ENCODE measurements at regions not wholly inside any gene's neighbourhood (a gene's known extent, or its start where the extent isn't known, plus 50 kb on each side); places are given as distances from the start of the nearest gene placed in this dataset.

DNA sequence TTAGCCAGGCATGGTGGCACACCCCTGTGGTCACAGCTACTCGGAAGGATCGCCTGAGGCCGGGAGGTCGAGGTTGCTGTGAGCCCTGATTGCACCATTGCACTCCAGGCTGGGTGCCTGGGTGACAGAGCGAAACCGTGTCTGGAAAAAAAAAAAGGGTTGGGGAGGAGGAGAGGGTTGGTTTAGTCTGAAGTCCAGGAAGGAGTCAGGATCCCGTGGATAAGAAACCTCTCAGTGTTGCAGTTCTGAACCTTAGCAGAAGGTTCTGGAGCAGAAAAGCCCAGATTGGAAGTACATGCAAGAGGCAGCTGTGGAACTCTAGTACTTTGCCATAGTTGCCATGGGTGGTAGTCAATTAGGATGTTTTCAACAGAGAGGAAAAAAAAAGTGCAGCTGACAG lies 125.2 kb upstream of the CPEB4 start:
- TF ChIP-seq CTCF (conservative IDR thresholded peaks at IDR 0.05; ENCODE audit: low read depth, low read length), result no peak
- no peak for TF ChIP-seq MXI1 (IDR thresholded peaks at IDR 0.05; ENCODE audit: borderline replicate concordance, low read depth, low read length)
- TF ChIP-seq RAD21 (IDR thresholded peaks at IDR 0.05; ENCODE audit: low read length), result no peak
- TF ChIP-seq BHLHE40 (IDR thresholded peaks at IDR 0.05; ENCODE audit: low read depth, low read length), result no peak
- TF ChIP-seq RFX5 (IDR thresholded peaks at IDR 0.05; ENCODE audit: low read depth, low read length), result no peak
- no peak for TF ChIP-seq SMC3 (IDR thresholded peaks at IDR 0.05; ENCODE audit: low read depth, low read length)
- no peak for TF ChIP-seq USF2 (IDR thresholded peaks at IDR 0.05; ENCODE audit: low read depth, low read length)
